ENCODE measurements at regions not wholly inside any gene's neighbourhood (a gene's known extent, or its start where the extent isn't known, plus 50 kb on each side); places are given as distances from the start of the nearest gene placed in this dataset.
A peak's percentile ranks its signal among the peaks of the same experiment; 100 is the strongest.

GRCh38 chr5:120365656-120366446 is 98.2 kb upstream of the PRR16 start:
- no peak for DNase-seq

DNA sequence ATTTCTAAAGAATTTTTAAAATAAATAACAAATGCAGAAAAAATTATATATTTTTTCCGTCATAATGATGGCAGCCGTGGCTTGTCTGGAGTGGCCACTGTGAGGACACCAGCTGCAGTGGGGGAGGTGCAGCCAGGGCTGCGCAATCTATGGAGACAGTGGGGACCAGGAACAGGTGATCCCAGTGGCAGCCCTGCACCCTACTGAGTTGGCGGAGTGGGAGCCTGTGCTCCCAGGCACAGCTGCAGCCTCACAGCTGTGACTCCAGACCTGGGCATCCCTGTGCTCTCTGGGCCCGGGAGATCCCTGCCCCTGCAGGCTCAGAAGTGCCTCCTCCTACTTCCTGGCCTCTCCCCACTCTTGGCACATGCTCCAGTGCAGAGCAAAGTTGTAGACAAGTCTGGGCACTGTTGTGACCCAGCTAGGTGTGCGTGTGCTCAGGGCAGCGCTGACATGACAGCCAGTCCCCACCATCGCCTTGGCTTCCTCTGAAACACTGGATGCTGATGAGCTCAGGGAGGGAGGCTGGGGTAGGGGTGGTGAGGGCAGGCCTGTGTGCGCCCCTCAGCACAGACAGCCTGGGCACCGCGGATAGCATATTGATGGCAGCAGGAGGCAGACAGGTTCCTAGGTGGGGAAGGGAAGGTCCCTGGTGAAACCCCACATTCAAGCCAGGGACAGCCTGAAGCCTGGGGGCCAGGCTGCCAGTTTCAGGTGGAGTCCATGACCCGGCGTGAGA is 96.0 kb upstream of the PRR16 start:
- DNase-seq, result no peak

DNA sequence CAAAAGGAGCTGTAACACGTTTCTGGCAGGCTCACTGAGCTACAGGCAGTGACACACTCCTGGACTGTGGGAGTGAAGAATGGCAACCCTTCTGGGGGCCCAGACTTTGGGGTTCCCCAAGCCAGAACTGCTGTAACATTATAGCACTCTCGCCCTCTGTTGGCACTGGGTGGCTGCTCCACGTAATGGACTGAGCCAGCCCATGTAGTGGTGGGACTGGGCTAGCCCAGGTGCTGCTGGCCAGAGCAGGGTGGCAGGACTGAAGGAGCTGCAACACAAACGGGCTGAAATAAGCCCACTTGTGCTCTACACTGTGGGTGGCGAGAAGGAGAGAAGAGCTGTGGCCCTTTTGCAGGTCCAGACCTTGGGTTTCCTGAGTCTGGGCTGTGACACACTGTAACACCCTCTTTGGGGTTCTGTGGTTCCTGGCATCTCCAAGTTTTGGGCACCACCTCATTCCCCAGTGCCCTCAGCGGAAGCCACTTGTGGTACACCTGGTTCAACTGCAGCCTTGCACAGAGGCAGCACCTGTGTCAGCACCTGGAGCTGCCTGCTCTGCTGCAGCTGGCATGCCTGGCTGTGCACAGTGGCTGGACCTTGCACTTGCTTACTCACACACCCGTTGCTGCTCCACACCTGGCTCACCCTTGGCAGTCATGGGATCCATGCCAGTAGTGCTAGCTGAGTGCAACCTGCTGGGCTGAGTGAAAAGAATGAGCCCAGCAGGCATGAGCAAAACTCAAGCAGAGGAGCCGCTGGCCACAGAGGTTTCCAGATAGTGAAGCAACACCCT is 95.0 kb upstream of the PRR16 start:
- DNase-seq, result no peak

GRCh38 chr5:120372899-120373298 is 91.2 kb upstream of the PRR16 start:
- DNase-seq, result no peak

DNA sequence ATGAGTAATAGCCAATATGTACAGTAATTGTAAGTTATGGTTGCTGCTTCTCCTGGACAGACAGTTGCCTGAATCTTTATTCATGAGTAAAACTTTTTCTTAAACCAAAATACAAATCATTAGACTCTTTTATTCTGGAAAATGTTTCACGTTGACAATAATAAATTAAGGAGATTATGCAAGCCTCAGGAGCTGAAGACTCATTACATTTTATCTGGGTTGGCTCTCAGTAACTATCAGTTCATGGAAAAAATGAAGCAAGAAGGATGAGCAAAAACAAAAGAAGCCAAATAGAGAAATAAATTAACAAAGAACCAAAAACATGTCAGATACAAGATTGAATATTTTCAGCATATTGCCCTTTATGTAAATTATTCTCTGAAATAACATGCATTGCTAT is 88.9 kb upstream of the PRR16 start:
- no peak for DNase-seq

- DNase-seq, result no peak
Measured at GRCh38 chr5:120380644-120381043, 83.5 kb upstream of the PRR16 start.

DNA sequence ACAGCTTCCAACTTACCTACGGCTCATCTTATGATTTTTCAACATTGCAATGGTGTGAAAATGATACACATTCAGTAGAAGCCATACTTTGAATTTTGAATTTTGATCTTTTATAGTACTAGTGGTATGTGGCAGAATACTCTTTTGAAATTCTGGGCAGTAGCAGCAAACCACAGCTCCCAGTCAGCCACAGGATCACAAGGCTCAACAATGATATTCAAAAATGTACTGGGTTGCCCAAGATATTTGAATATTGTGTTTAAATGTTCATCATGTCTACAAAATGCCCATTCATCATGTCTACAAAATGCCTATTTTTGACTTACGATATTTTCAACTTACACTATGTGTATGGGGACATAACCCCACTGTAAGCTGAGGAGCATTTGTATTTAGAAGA is 81.3 kb upstream of the PRR16 start:
- no peak for DNase-seq

- no peak for DNase-seq
Measured at GRCh38 chr5:120386981-120387380, 77.1 kb upstream of the PRR16 start.

DNA sequence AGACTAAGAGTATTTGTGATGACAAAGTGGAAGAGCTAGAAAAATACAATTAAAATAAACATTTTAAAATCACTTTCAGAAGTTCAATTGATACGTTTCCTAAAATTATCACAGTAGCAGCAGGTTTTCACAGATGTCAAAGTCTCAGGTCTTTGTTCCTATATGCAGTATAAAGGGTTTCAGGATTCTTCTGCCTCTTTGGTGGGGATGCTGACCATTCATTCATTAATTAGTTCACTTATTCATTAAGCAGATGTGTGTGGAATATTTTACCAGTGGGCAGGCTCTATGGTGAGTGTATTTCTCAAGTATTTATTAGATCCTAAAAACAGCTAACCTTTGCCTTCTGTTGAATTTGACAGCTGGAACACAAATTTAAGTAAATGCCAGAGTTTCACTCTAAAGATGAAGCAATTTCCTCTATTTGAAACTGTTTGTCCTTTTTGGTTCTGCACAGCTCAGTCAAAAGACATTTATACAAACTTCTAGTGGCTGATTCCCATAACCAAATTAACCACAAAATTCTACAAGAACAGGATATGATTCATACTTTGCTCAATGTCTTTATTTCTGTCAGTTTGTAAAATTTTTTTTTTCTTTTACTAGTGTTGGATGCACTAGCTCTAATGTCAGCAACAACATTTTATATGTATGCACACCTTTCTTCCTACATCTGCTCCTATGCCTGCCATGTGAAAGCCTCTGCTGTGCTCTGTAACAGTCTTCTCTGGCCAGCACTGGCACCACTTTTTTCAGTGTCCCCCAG is 75.9 kb upstream of the PRR16 start:
- DNase-seq, result peak; percentile 94 to 96

DNA sequence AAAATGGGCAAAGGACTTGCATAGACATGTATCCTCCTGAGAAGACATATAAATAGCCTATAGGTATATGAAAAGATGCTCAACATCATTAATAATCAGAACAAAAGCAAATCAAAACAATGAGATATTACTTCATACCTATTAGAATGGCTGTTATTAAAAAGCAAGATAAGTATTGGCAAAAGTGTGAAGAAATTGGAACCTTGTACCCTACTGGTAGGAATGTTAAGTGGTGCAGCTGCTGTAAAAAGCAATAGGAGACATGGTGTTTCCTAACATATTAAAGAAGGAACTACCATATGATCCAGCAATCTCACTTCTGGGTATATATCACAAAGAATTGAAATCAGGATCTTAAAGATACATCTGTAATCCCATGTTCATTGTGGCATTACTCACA is 69.8 kb upstream of the PRR16 start:
- DNase-seq, result no peak

GRCh38 chr5:120396186-120396585 is 67.9 kb upstream of the PRR16 start:
- DNase-seq, result no peak

DNA sequence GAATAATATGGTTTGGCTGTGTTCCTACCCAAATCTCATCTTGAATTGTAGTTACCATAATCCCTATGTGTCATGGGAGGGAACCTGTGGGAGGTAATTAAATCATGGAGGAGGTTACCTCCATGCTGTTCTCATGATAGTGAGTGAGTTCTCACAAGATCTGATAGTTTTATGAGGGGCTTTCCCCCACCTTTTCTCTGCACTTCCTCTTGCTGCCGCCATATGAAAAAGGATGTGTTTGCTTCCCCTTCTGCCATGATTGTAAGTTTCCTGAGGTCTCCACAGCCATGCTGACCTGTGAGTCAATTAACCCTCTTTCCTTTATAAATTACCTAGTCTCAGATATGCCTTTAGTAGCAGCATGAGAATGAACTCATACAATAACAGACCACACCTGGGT is 63.7 kb upstream of the PRR16 start:
- DNase-seq, result no peak

- DNase-seq, result no peak
Measured at GRCh38 chr5:120402606-120403005, 61.5 kb upstream of the PRR16 start.

DNA sequence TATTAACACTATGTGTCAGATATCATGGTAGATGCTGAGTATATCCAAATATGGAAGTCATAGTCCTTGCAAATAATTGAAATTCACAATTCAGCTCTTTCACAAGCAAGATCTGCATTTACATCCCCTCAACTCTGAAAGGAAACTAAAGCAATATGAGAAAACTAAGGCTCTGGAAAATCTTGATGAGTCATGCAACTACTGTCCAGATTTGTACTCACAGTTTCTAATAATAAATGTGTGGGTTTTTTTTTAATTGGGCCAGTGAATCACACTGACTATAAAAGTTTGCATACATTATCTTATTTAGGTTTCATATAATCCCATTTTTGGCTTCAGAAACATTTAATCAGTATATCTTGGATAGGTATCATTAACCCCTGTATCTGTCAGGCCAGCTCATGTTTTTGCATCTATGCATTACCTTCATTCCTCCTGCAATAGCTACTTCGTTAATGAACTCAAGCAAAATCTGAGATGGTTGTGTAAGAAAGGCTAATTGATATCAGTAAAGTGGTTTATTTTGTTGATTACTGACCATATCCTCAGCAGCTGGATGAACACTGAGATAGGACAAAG is 58.7 kb upstream of the PRR16 start:
- DNase-seq, result no peak

- DNase-seq, result no peak
Measured at GRCh38 chr5:120405923-120406322, 58.2 kb upstream of the PRR16 start.

DNA sequence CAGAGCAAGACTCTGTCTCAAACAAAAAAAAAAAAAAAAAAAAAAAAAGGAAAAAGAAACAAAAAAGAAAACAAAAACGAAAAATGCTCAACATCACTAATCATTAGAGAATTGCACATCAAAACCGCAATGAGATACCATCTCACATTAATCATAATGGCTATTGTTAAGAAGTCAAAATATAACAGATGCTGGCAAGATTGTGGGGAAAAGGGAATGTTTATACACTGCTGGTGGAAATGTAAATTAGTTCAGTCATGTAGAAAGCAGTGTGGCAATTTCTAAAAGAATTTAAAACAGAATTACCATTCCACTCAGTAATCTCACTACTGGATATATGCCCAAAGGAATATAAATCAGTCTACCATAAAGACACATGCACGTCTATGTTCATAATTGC is 50.4 kb upstream of the PRR16 start:
- DNase-seq, result no peak

Measured in AML-193 (cell line).